Type B pancreatic cell (in vitro differentiated cells): ENCODE measurements at regions not wholly inside any gene's neighbourhood (a gene's known extent, or its start where the extent isn't known, plus 50 kb on each side); places are given as distances from the start of the nearest gene placed in this dataset.

Source experiments
- DNase-seq: peaks from one replicate; pipeline ENCODE4 v3.0.0; 2021; ENCODE audit warnings: mixed read lengths; ENCODE audit not compliant: unreplicated experiment; ENCODE audit errors: extremely low spot score
- H3K27ac Mint-ChIP-seq: 2 replicates; pipeline ENCODE4 v1.8.0; 2021; ENCODE audit warnings: mild to moderate bottlenecking, mixed read lengths
- H3K27me3 Mint-ChIP-seq: 2 replicates; pipeline ENCODE4 v1.8.0; 2021; ENCODE audit warnings: mixed read lengths
- H3K36me3 Mint-ChIP-seq: 2 replicates; pipeline ENCODE4 v1.8.0; 2021; ENCODE audit warnings: mixed read lengths
- H3K4me1 Mint-ChIP-seq: one replicate; pipeline ENCODE4 v1.8.0; 2021; ENCODE audit warnings: mixed read lengths; ENCODE audit not compliant: unreplicated experiment
- H3K4me3 Mint-ChIP-seq: 2 replicates; pipeline ENCODE4 v1.8.0; 2021; ENCODE audit warnings: mild to moderate bottlenecking, mixed read lengths
- H3K9me3 Mint-ChIP-seq: 2 replicates; pipeline ENCODE4 v1.8.0; 2021; ENCODE audit warnings: mixed read lengths
- TF ChIP-seq, protein P1 (sequence below): fragments of 200-600 bp; sonication (generic); conservative IDR thresholded peaks from 2 replicates; pipeline ENCODE4 v1.5.0; 2021; ENCODE audit warnings: antibody characterized with exemption, mild to moderate bottlenecking

DNA sequence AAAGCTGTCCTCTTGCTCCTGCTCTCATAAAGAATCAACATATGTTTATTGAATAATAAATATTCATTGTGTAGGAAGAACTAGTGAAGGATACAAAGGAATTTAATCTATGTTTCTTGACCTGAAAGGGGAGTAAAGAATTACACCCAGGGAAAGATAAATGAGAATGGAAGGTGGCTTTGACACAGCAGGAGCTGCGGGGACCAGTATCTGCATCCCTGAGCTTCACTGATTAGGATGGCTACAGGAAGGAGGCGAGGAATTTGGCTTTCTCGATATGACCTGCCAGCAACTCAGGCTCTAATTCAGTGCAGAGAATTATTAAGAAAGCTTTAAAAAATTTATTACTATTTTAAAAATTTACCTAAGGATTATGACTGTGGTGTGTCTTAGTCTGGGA is 194.6 kb downstream of the SEC23IP start:
- no peak for DNase-seq
- H3K36me3 Mint-ChIP-seq, result no peaks in the 10 kb centered on the region
- peaks cover 8% of the 10 kb centered on the region for H3K27me3 Mint-ChIP-seq
- no peaks in the 10 kb centered on the region for H3K4me1 Mint-ChIP-seq
- H3K4me3 Mint-ChIP-seq, result no peak overlapping the region
- no peaks in the 10 kb centered on the region for H3K9me3 Mint-ChIP-seq
- TF ChIP-seq, protein P1, sequence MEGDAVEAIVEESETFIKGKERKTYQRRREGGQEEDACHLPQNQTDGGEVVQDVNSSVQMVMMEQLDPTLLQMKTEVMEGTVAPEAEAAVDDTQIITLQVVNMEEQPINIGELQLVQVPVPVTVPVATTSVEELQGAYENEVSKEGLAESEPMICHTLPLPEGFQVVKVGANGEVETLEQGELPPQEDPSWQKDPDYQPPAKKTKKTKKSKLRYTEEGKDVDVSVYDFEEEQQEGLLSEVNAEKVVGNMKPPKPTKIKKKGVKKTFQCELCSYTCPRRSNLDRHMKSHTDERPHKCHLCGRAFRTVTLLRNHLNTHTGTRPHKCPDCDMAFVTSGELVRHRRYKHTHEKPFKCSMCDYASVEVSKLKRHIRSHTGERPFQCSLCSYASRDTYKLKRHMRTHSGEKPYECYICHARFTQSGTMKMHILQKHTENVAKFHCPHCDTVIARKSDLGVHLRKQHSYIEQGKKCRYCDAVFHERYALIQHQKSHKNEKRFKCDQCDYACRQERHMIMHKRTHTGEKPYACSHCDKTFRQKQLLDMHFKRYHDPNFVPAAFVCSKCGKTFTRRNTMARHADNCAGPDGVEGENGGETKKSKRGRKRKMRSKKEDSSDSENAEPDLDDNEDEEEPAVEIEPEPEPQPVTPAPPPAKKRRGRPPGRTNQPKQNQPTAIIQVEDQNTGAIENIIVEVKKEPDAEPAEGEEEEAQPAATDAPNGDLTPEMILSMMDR, result no peak
- no peak overlapping the region for H3K27ac Mint-ChIP-seq

DNA sequence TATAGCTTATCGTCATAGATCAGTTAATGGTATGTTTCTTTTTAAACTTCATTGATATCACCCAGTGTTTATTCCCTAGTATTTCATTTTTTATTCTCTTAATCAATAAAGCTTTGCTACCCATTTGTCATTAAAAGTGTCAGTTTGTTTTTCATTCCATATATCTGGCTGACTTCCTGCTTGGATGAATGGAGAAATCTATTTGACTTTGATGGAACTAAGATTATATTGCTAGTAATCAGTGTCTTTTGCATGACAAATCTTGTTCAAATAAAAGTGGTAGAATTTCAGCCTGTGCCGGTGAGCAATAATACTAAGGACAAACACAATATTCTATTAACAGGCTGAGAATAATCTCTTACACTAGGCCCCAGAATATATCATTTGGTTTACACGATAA is 203.3 kb downstream of the SEC23IP start:
- Mint-ChIP-seq H3K36me3 (no peaks in the 10 kb centered on the region), H3K4me3 (no peak overlapping the region), H3K27me3 (peaks cover 6% of the 10 kb centered on the region), H3K9me3 (no peaks in the 10 kb centered on the region), H3K4me1 (peaks cover 22% of the 10 kb centered on the region), H3K27ac (no peak overlapping the region)
- TF ChIP-seq, protein P1, result no peak
- DNase-seq, result no peak

DNA sequence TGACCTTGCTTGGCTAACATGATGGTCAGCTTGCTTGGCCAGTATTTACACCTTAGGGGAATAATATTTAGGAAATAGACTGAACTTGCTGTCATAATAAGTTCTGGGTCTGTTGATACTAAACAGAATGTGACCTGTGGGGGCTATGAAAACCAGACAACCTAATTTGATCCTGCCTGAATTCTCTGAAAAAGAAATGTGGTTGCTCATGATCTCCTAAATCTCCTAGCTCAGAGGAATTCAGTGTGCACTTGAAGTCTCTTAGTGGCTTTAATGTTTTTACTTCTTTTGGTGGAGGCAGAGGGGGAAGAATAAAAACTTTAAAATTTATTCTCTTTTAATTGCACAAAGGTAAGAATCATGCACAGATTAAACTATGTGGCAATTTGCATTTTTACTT is 205.2 kb downstream of the SEC23IP start:
- Mint-ChIP-seq H3K9me3 (no peaks in the 10 kb centered on the region), H3K4me1 (peaks cover 22% of the 10 kb centered on the region), H3K27me3 (peaks cover 19% of the 10 kb centered on the region), H3K36me3 (no peaks in the 10 kb centered on the region), H3K4me3 (no peak overlapping the region), H3K27ac (no peak overlapping the region)
- TF ChIP-seq, protein P1, result no peak
- DNase-seq, result no peak

DNA sequence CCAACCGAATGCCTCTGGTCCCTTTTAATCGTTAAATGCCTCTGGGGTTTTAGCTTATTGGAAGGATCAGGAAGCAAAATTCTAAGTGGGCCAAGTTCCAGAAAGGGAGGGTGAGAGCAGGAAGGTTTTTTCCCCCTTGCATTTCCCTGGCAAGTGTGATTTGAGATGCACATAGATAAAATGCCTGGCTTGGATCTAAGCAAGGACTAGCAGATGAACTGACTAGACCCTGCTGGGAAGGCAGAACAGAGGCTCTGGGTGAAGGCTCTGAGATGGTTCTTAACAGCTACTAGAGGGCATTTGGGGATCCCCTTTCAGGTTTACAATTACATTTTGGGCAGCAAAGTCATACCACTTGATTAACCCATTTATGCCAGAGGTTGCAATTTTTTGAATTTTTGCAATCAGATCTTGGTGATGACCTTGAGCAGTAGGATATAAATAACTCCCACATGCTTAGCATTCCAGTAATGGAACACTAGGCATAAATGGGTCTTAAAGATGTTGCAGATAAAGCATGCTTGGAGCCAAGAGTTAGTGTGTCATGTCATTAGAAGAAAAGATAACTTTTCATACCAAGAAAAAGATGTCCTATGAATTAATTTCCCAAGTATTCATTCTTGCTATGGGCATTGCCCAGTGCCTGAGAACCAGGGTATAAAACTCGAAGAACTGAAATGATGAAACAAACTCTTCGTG is 205.9 kb downstream of the SEC23IP start:
- DNase-seq, result no peak
- no peaks in the 10 kb centered on the region for H3K9me3 Mint-ChIP-seq
- TF ChIP-seq, protein P1, result no peak
- H3K27me3 Mint-ChIP-seq, result peaks cover 23% of the 10 kb centered on the region
- H3K36me3 Mint-ChIP-seq, result no peaks in the 10 kb centered on the region
- no peak overlapping the region for H3K4me3 Mint-ChIP-seq
- H3K4me1 Mint-ChIP-seq, result peaks cover 22% of the 10 kb centered on the region
- no peak overlapping the region for H3K27ac Mint-ChIP-seq

DNA sequence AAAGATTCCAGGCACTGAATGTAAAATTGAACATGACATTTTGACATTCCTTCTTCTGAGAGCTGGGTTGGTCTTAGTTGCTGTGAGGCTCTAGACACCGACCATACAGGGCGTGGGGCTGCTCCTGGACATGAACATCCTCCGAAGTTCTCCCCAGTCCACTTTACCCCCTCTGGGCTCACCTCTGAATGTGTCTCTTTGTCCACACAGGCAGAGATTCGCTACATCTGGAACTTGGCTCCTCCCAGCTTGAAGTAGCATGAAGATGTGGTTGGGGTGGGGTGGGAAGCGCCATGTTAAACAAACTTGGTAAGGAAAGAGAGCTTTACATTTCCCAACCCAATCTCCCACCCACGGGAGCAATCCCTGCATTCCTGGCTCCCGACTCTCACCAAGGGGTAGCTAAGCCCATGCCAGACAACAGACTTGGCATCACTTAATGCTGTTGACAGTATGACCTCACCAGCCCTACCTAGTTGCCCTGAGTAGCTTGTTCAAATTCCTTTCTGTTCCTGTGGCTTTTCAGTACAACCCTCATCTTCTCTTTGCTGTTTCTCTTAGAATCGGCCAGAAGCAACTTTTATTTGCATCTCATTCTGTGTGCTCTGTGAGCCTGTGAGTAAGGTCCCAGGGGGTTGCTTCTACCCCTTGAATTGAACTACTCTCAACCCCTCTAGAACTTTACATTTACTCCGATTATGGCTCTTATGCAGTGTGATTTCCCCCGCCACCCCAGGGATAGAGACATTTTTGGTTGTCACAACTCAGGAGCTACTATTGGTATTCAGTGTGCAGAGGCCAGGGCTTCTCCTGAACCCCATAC is 211.4 kb downstream of the SEC23IP start:
- Mint-ChIP-seq H3K4me3 (no peak overlapping the region), H3K4me1 (peaks cover 9% of the 10 kb centered on the region), H3K27me3 (peaks cover 32% of the 10 kb centered on the region), H3K27ac (no peak overlapping the region), H3K9me3 (no peaks in the 10 kb centered on the region), H3K36me3 (no peaks in the 10 kb centered on the region)
- TF ChIP-seq, protein P1, result no peak
- DNase-seq, result no peak
